HEK293 (cell line): ENCODE measurements at regions not wholly inside any gene's neighbourhood (a gene's known extent, or its start where the extent isn't known, plus 50 kb on each side); places are given as distances from the start of the nearest gene placed in this dataset.

Experiments used
- GLIS2 ChIP-seq: fragments of 450-650 bp; formaldehyde crosslinking; IDR thresholded peaks from 2 replicates; pipeline ENCODE4 v1.5.1; 2016; ENCODE audit warnings: missing biosample characterization, missing genetic modification characterization
- KLF9 ChIP-seq: fragments of 450-650 bp; formaldehyde crosslinking; IDR thresholded peaks from 2 replicates; pipeline ENCODE4 v1.5.1; 2016; ENCODE audit warnings: missing biosample characterization, missing genetic modification characterization, low read depth
- MEIS1 ChIP-seq: sonication (generic); formaldehyde crosslinking; IDR thresholded peaks from 2 replicates; pipeline ENCODE4 v1.8.1; 2022; ENCODE audit warnings: missing genetic modification reagents, mild to moderate bottlenecking, borderline replicate concordance
- MZF1 ChIP-seq: fragments of 450-650 bp; formaldehyde crosslinking; IDR thresholded peaks from 2 replicates; pipeline ENCODE4 v1.5.1; 2017; ENCODE audit warnings: missing biosample characterization, missing genetic modification characterization, borderline replicate concordance
- REPIN1 ChIP-seq: fragments of 450-650 bp; formaldehyde crosslinking; IDR thresholded peaks from 2 replicates; pipeline ENCODE4 v1.5.1; 2017; ENCODE audit warnings: missing biosample characterization, missing genetic modification characterization, low read depth
- TCF7L2 ChIP-seq: IDR thresholded peaks from 2 replicates; pipeline ENCODE4 v1.6.1; 2011; ENCODE audit warnings: low read depth, mild to moderate bottlenecking, inconsistent platforms, low read length, moderate library complexity, borderline replicate concordance
- ZBTB48 ChIP-seq: fragments of 450-650 bp; formaldehyde crosslinking; IDR thresholded peaks from 2 replicates; pipeline ENCODE4 v1.5.1; 2016; ENCODE audit warnings: missing biosample characterization, missing genetic modification characterization
- ZNF121 ChIP-seq: fragments of 450-650 bp; formaldehyde crosslinking; IDR thresholded peaks from 2 replicates; pipeline ENCODE4 v1.5.1; 2016; ENCODE audit warnings: missing biosample characterization, missing genetic modification characterization
- ZNF140 ChIP-seq: fragments of 450-650 bp; formaldehyde crosslinking; IDR thresholded peaks from 2 replicates; pipeline ENCODE4 v1.5.1; 2016; ENCODE audit warnings: missing biosample characterization, missing genetic modification characterization
- ZNF184 ChIP-seq: fragments of 450-650 bp; IDR thresholded peaks from 2 replicates; pipeline ENCODE4 v1.5.1; 2018; ENCODE audit warnings: missing biosample characterization, mild to moderate bottlenecking, missing genetic modification characterization
- ZNF701 ChIP-seq: fragments of 450-650 bp; formaldehyde crosslinking; IDR thresholded peaks from 2 replicates; pipeline ENCODE4 v1.5.1; 2016; ENCODE audit warnings: missing biosample characterization, missing genetic modification characterization
- TF ChIP-seq, protein P1 (sequence below): fragments of 450-650 bp; formaldehyde crosslinking; IDR thresholded peaks from 2 replicates; pipeline ENCODE4 v1.5.1; 2016; ENCODE audit warnings: missing biosample characterization, missing genetic modification characterization
- TF ChIP-seq, protein P2 (sequence below): fragments of 450-650 bp; formaldehyde crosslinking; IDR thresholded peaks from 2 replicates; pipeline ENCODE4 v1.5.1; 2016; ENCODE audit warnings: missing biosample characterization, missing genetic modification characterization
- TF ChIP-seq, protein P3 (sequence below): fragments of 450-650 bp; formaldehyde crosslinking; IDR thresholded peaks from 2 replicates; pipeline ENCODE4 v1.5.1; 2016; ENCODE audit warnings: missing biosample characterization, missing genetic modification characterization

DNA sequence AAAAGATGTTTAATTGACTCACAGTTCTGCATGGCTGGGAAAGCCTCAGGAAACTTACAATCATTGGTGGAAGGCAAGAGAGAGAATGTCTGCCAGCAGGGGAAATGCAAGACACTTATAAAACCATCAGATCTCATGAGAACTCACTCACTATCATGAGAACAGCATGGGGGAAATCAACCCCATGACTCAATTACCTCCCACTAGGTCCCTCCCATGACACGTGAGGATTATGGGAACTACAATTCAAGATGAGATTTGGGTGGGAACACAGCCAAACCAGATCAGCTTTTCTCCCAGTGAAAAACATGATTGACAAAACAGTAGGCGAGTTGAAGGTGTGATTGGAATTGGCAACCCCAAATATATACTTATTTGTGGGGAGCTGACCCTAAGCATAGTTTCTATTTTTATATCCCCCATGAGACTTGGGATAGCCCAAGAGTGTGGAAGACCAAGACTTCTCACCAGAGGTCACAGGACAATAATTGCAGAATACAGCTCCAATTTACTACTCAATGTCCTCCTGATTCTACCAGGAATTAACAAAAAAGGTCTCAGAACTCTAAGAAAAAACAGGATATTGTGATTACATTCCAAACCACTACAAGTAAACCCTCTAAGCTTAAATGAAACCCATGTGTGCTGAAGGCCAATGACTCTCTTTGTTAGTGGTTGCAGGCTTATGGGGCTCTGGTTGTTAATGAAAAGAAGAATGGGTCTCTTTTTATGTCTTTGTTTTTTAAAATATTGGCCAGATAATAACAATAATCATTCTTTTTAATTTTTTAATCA, 96.1 kb upstream of the PIK3C3 start:
- TF ChIP-seq, protein P1, sequence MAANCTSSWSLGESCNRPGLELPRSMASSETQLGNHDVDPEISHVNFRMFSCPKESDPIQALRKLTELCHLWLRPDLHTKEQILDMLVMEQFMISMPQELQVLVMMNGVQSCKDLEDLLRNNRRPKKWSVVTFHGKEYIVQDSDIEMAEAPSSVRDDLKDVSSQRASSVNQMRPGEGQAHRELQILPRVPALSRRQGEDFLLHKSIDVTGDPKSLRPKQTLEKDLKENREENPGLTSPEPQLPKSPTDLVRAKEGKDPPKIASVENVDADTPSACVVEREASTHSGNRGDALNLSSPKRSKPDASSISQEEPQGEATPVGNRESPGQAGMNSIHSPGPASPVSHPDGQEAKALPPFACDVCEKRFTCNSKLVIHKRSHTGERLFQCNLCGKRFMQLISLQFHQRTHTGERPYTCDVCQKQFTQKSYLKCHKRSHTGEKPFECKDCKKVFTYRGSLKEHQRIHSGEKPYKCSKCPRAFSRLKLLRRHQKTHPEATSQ (tag by site-specific recombination): no peak
- TF ChIP-seq ZBTB48 (tag by site-specific recombination): no peak
- TF ChIP-seq, protein P2, sequence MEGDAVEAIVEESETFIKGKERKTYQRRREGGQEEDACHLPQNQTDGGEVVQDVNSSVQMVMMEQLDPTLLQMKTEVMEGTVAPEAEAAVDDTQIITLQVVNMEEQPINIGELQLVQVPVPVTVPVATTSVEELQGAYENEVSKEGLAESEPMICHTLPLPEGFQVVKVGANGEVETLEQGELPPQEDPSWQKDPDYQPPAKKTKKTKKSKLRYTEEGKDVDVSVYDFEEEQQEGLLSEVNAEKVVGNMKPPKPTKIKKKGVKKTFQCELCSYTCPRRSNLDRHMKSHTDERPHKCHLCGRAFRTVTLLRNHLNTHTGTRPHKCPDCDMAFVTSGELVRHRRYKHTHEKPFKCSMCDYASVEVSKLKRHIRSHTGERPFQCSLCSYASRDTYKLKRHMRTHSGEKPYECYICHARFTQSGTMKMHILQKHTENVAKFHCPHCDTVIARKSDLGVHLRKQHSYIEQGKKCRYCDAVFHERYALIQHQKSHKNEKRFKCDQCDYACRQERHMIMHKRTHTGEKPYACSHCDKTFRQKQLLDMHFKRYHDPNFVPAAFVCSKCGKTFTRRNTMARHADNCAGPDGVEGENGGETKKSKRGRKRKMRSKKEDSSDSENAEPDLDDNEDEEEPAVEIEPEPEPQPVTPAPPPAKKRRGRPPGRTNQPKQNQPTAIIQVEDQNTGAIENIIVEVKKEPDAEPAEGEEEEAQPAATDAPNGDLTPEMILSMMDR (tag by site-specific recombination): no peak
- no peak for TF ChIP-seq ZNF140 (tag by site-specific recombination)
- no peak for TF ChIP-seq ZNF121 (tag by site-specific recombination)
- no peak for TF ChIP-seq MEIS1 (CRISPR knock-in tag)
- TF ChIP-seq ZNF701 (tag by site-specific recombination): no peak
- TF ChIP-seq TCF7L2: no peak
- TF ChIP-seq MZF1 (tag by site-specific recombination): no peak
- TF ChIP-seq ZNF184: no peak
- no peak for TF ChIP-seq GLIS2
- no peak for TF ChIP-seq REPIN1 (tag by site-specific recombination)
- TF ChIP-seq, protein P3, sequence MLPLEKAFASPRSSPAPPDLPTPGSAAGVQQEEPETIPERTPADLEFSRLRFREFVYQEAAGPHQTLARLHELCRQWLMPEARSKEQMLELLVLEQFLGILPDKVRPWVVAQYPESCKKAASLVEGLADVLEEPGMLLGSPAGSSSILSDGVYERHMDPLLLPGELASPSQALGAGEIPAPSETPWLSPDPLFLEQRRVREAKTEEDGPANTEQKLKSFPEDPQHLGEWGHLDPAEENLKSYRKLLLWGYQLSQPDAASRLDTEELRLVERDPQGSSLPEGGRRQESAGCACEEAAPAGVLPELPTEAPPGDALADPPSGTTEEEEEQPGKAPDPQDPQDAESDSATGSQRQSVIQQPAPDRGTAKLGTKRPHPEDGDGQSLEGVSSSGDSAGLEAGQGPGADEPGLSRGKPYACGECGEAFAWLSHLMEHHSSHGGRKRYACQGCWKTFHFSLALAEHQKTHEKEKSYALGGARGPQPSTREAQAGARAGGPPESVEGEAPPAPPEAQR (tag by site-specific recombination): no peak
- TF ChIP-seq KLF9: no peak
